GM19395 (cell line): ENCODE measurements at regions not wholly inside any gene's neighbourhood (a gene's known extent, or its start where the extent isn't known, plus 50 kb on each side); places are given as distances from the start of the nearest gene placed in this dataset.

Source experiments
- ATAC-seq: cut with Tn5 transposase; IDR thresholded peaks from one replicate; pipeline ENCODE4 v1.9.1; 2021; ENCODE audit warnings: mild to moderate bottlenecking, moderate library complexity; ENCODE audit not compliant: unreplicated experiment

DNA sequence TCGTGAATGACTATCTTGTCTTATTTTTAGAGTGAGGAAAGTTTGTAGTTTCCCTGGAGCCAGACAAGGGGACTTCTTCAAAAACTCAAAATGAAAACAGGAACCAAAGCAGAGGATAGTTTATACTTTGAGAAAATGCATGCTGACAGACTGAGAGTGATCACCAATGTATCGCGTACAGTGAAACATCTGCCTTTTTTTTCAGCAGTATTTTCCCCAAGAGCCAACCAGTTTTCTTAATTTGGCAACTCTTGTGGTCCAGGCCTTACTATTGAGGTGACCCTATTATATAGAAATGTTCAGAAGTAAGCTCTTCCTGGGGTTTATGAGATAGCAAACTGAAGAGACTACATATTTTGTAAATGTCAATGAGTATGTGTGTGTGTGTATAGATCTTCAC lies 153.7 kb upstream of the VRK2 start:
- ATAC-seq = peak; percentile 77

GRCh38 chr2:57893347-57893746 lies 153.3 kb upstream of the VRK2 start:
- ATAC-seq = no peak

DNA sequence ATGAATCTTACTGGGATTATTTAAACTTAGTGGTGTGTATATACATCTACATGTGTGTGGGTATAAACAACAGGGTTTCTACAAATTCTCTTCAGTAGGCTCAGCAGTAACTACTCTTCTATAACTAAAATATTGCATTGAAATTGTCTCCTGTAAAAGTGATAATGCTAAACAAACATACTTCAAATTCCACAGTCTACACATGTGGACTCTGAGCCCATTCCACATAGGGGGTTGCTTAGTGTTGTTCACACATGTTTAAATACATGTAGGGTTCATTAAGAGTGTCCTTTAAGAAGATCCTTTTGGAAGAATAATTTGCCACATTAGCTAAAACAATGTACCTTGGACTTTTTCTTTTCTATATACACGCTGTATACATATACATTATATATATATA lies 152.8 kb upstream of the VRK2 start:
- no peak for ATAC-seq

GRCh38 chr2:57894381-57894780 lies 152.2 kb upstream of the VRK2 start:
- ATAC-seq = no peak

DNA sequence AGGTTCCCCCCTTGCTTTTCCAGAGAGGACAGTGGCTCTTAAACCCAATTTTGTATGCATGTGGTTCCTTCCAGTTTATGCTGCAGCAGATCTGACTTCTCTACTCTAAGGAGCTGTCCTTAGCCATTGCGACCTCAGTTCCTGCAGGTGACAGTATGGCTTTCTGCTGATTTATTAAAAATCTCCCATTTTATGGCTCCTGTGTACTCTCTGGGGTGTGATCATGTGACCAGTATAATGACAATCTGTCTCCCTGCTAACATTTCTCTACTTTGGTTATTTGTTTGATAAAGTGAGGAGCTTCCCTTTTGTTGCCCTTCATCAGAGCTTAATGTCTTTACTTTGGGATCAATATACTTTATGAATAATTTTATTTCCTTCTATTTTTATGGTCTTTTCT lies 148.7 kb upstream of the VRK2 start:
- ATAC-seq = no peak

DNA sequence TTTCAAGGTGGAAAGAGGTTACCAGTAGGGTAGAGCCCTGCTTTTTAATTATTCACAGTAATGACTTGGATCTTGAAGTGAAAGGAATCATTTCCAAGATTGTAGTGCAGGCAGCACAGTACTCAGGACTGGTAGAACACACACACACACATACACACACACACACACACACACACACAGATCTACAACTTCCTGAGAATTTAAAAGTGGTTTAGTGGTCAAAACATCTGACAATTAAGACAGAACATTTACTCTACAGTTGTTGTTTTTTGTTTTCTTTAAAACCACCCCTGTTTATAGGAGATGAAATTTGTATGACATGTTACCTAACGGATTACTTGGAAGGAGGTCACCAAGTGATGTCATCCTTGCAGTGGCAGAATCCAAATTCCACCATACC lies 146.7 kb upstream of the VRK2 start:
- ATAC-seq = no peak

- ATAC-seq = no peak
These were observed 144.0 kb upstream of the VRK2 start for GRCh38 chr2:57902578-57902977.

GRCh38 chr2:57906152-57906732 lies 140.4 kb upstream of the VRK2 start:
- ATAC-seq = peak; percentile 64

- ATAC-seq = no peak
These were observed 139.2 kb upstream of the VRK2 start for GRCh38 chr2:57907411-57907810.

DNA sequence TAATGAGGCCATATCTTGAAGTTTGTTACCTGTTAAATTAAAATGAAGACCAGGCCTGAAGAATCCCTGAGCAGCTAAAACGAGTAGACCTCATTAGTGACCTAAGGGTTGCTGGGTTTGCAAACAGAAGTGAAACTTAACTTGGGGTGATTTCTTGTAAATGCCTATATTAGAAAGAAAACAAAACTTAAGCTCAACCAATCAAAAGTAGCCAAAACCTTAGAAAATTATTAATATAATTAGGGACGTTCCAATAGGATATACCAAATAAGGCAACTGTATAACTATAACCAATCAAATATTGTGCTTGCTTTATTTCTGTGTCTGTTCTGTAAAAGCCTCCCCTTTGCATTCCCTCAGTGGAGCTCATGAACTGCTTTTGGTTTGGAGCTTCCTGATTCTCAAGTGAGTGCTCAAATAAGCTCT lies 137.9 kb upstream of the VRK2 start:
- peak; percentile 83 for ATAC-seq

- no peak for ATAC-seq
These were observed 128.5 kb upstream of the VRK2 start for GRCh38 chr2:57918126-57918525.

DNA sequence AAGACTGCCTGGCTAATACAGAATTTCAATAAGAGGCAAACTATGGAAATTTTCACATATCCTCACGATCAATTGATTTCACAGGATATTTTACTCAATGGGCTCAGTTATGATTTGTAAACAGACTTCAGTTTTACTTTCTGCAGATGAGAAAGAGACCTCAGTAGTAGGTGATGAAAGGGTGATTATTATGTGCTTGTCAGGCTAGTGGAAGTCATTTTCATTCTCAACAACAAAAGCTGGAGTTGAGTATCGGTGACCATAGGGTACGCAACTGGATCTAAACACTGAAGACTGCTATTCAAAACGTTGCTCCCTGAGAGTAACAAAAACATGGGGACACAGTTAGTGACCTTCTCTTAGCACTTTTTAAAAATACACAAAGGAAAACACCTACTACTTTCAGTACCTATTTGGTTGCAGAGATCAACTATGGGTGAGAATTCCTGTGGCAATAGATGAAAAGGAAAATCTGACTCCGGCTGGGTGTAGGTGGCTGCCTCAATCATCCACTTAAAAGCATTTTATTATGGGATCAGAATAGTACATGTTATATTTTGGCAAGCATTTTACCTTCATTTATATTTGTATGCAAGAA lies 126.2 kb upstream of the VRK2 start:
- peak; percentile 61 for ATAC-seq

GRCh38 chr2:57934659-57935058 lies 111.9 kb upstream of the VRK2 start:
- ATAC-seq = no peak

DNA sequence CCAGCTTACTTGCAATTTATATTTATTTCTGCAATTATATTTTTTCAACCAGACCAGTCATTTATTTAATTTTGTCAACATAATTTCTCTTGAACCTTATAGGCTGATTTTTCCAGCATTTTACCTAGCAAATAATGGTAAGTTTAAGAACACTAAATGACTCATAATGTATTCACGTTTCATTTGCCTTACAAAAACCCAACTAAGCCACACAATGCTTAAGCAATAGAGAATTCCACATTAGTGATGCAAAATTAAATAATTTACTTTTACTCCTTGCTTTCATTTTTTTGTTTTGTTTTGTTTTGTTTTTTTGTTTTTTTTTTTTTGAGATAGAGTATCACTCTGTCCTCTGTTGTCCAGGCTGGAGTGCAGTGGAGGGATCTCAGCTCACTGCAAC lies 110.4 kb upstream of the VRK2 start:
- ATAC-seq = no peak

- ATAC-seq = no peak
These were observed 109.2 kb upstream of the VRK2 start for GRCh38 chr2:57937456-57937855.

DNA sequence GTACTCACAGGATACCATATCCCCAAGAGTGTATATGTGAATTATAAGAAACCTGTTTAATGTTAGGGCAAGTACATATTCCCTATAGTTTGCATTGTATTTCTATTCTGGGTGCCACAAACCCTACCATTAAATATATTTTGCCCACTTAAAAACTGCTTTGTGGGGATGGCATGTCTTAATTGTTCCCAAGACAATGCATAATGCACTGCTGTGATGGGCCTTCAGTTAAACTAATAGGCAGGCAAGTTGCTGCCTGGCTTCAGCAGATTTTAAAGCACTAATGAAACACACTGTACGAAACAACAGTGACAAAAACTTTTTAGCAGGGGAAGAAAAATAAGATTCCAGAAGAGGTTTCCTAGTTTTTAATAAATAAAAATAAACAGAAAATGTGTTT lies 104.8 kb upstream of the VRK2 start:
- no peak for ATAC-seq

GRCh38 chr2:57943315-57943714 lies 103.3 kb upstream of the VRK2 start:
- no peak for ATAC-seq

- ATAC-seq = no peak
These were observed 99.2 kb upstream of the VRK2 start for GRCh38 chr2:57947398-57947797.

DNA sequence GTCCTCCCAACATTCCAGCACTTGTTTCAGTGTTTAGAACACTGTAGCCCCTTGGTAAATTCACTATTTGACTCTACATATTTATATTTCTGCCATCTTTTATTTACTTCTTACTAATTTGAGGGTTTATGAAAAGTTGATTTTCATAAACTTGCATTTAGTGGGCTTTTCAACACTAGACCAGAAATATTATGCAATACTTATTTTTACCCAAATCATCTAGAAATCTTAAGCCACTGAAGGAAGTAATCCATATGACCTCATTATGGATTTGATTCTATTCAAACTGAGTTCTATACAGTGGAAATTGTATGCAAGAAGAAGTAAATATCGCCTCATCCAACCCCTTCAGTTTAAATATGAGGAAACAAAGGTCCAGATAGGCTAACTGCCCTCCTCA lies 92.6 kb upstream of the VRK2 start:
- ATAC-seq = no peak

DNA sequence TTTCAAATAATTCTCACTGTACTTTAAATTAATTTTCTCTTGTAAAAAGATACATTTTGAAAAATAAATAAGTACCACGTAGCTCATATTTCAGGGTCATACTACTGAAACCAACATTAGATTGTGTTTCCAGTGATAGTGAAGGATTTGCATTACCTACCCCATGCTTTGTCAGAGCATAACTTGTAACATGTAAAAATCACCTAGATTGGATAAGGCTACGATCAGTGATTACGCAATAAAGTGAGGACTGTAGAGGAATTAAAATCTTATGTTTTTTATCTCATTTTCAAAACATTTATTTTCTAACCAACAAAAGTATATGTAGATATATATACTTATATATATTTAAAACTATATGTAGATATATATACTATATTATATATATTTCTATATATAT lies 89.4 kb upstream of the VRK2 start:
- ATAC-seq = no peak

- no peak for ATAC-seq
These were observed 87.2 kb upstream of the VRK2 start for GRCh38 chr2:57959390-57959789.

GRCh38 chr2:57962861-57963260 lies 83.7 kb upstream of the VRK2 start:
- no peak for ATAC-seq

- ATAC-seq = no peak
These were observed 81.4 kb upstream of the VRK2 start for GRCh38 chr2:57965219-57965618.
